ENCODE measurements at regions not wholly inside any gene's neighbourhood (a gene's known extent, or its start where the extent isn't known, plus 50 kb on each side); places are given as distances from the start of the nearest gene placed in this dataset.
"Not testable (repeated sequence)": the region's sequence is repeated elsewhere in the genome, so short reads cannot be mapped to it uniquely, and the experiment has no call there.

GRCh38 chr3:76527773-76528172 is 512.1 kb upstream of the ROBO2 start:
- ATAC-seq (ENCODE audit: low read depth) (no peak), DNase-seq (no peak)
- Histone ChIP-seq H3K9ac (ENCODE audit: low read length) (no peak overlapping the region), H3K36me3 (replicated peaks in 1 of 2; ENCODE audit: control extremely low read depth in 1 of 2, control insufficient read depth in 1 of 2, extremely low read depth in 1 of 2, insufficient read depth in 2 of 2, low read length in 1 of 2) (no peaks in the 10 kb centered on the region), H3K27me3 (replicated peaks in 1 of 4; ENCODE audit: control extremely low read depth in 1 of 4, control insufficient read depth in 3 of 4, insufficient read depth in 4 of 4, low read length in 3 of 4) (no peaks in the 10 kb centered on the region), H3K9me3 (ENCODE audit: control extremely low read depth in 1 of 3, control insufficient read depth in 2 of 3, insufficient read depth in 1 of 3, low read length in 2 of 3) (no peaks in the 10 kb centered on the region), H4K20me1 (ENCODE audit: control insufficient read depth, insufficient read depth, low read length, poor library complexity, severe bottlenecking) (no peaks in the 10 kb centered on the region), H2AFZ (ENCODE audit: insufficient read depth, low read depth, low read length, poor library complexity, severe bottlenecking) (no peak overlapping the region), H3K79me2 (ENCODE audit: control insufficient read depth, insufficient read depth, low read length) (no peaks in the 10 kb centered on the region), H3K27ac (ENCODE audit: low read length in 2 of 2) (no peak overlapping the region), H3K4me1 (ENCODE audit: control insufficient read depth in 2 of 2, insufficient read depth in 2 of 2, low read length in 2 of 2) (no peaks in the 10 kb centered on the region), H3K4me2 (replicated peaks; ENCODE audit: low read depth, low read length, poor library complexity, severe bottlenecking) (no peak overlapping the region), H3K4me3 (ENCODE audit: control extremely low read depth in 1 of 5, extremely low read depth in 1 of 5, insufficient read depth in 1 of 5, low read depth in 2 of 5, low read length in 4 of 5) (no peak overlapping the region)
- no peaks in the 10 kb centered on the region for H3K4me1 Mint-ChIP-seq
- ChIA-PET CTCF (no interaction called here), POLR2A (no interaction called here)
- TF ChIP-seq EZH2 (IDR thresholded peaks at IDR 0.05; ENCODE audit: borderline replicate concordance, insufficient read depth, low read depth, low read length, poor library complexity, severe bottlenecking) (no peak), CTCF (IDR thresholded peaks at IDR 0.05) (no peak)
- intact Hi-C loops (cut with micrococcal nuclease): no loop called here
- H3K27me3 Mint-ChIP-seq: no peaks in the 10 kb centered on the region
- no peak overlapping the region for H3K27ac Mint-ChIP-seq
- peaks cover 3% of the 10 kb centered on the region for H3K9me3 Mint-ChIP-seq (ENCODE audit: insufficient read depth)
- H3K4me3 Mint-ChIP-seq: no peak overlapping the region

GRCh38 chr3:76532158-76532822 is 507.6 kb upstream of the ROBO2 start:
- TF ChIP-seq EZH2 (IDR thresholded peaks at IDR 0.05; ENCODE audit: borderline replicate concordance, insufficient read depth, low read depth, low read length, poor library complexity, severe bottlenecking): no peak
- POLR2A ChIA-PET: no interaction called here
- Mint-ChIP-seq H3K4me3 (no peak overlapping the region), H3K27ac (no peak overlapping the region), H3K4me1 (no peaks in the 10 kb centered on the region), H3K27me3 (no peaks in the 10 kb centered on the region), H3K9me3 (ENCODE audit: insufficient read depth) (peaks cover 13% of the 10 kb centered on the region)
- no peaks in the 10 kb centered on the region for H3K4me1 ChIP-seq (ENCODE audit: control insufficient read depth in 2 of 2, insufficient read depth in 2 of 2, low read length in 2 of 2)
- H3K36me3 ChIP-seq (replicated peaks in 1 of 2; ENCODE audit: control extremely low read depth in 1 of 2, control insufficient read depth in 1 of 2, extremely low read depth in 1 of 2, insufficient read depth in 2 of 2, low read length in 1 of 2): no peaks in the 10 kb centered on the region
- H3K4me2 ChIP-seq (replicated peaks; ENCODE audit: low read depth, low read length, poor library complexity, severe bottlenecking): no peak overlapping the region
- WGBS (ENCODE audit: insufficient coverage): no CpG with 5 or more reads among the region's 2 CpGs
- no peaks in the 10 kb centered on the region for H3K27me3 ChIP-seq (replicated peaks in 1 of 4; ENCODE audit: control extremely low read depth in 1 of 4, control insufficient read depth in 3 of 4, insufficient read depth in 4 of 4, low read length in 3 of 4)
- no peaks in the 10 kb centered on the region for H4K20me1 ChIP-seq (ENCODE audit: control insufficient read depth, insufficient read depth, low read length, poor library complexity, severe bottlenecking)
- H3K9me3 ChIP-seq (ENCODE audit: control extremely low read depth in 1 of 3, control insufficient read depth in 2 of 3, insufficient read depth in 1 of 3, low read length in 2 of 3): peaks cover 0 to 4% (median 0%) of the 10 kb centered on the region in 3 donors
- intact Hi-C loops (cut with micrococcal nuclease): no loop called here
- H3K79me2 ChIP-seq (ENCODE audit: control insufficient read depth, insufficient read depth, low read length): no peaks in the 10 kb centered on the region
- no peak overlapping the region for H2AFZ ChIP-seq (ENCODE audit: insufficient read depth, low read depth, low read length, poor library complexity, severe bottlenecking)
- H3K27ac ChIP-seq (ENCODE audit: low read length in 2 of 2): no peak overlapping the region
- no peak overlapping the region for H3K9ac ChIP-seq (ENCODE audit: low read length)
- CTCF ChIA-PET: no interaction called here
- ATAC-seq (ENCODE audit: low read depth) (no peak), DNase-seq (no peak)
- H3K4me3 ChIP-seq (ENCODE audit: control extremely low read depth in 1 of 5, extremely low read depth in 1 of 5, insufficient read depth in 1 of 5, low read depth in 2 of 5, low read length in 4 of 5): no peak overlapping the region

GRCh38 chr3:76533710-76534109 is 506.2 kb upstream of the ROBO2 start:
- H3K27ac ChIP-seq (ENCODE audit: low read length in 2 of 2); intact Hi-C loops (cut with micrococcal nuclease); ATAC-seq (ENCODE audit: low read depth); H3K36me3 ChIP-seq (replicated peaks in 1 of 2; ENCODE audit: control extremely low read depth in 1 of 2, control insufficient read depth in 1 of 2, extremely low read depth in 1 of 2, insufficient read depth in 2 of 2, low read length in 1 of 2); H4K20me1 ChIP-seq (ENCODE audit: control insufficient read depth, insufficient read depth, low read length, poor library complexity, severe bottlenecking); DNase-seq; H3K27me3 Mint-ChIP-seq; H3K4me2 ChIP-seq (replicated peaks; ENCODE audit: low read depth, low read length, poor library complexity, severe bottlenecking); H3K9ac ChIP-seq (ENCODE audit: low read length); H3K4me3 Mint-ChIP-seq; H3K79me2 ChIP-seq (ENCODE audit: control insufficient read depth, insufficient read depth, low read length); H3K27me3 ChIP-seq (replicated peaks in 1 of 4; ENCODE audit: control extremely low read depth in 1 of 4, control insufficient read depth in 3 of 4, insufficient read depth in 4 of 4, low read length in 3 of 4); H3K9me3 ChIP-seq (ENCODE audit: control extremely low read depth in 1 of 3, control insufficient read depth in 2 of 3, insufficient read depth in 1 of 3, low read length in 2 of 3); CTCF ChIA-PET; H3K4me3 ChIP-seq (ENCODE audit: control extremely low read depth in 1 of 5, extremely low read depth in 1 of 5, insufficient read depth in 1 of 5, low read depth in 2 of 5, low read length in 4 of 5); H3K4me1 Mint-ChIP-seq; H2AFZ ChIP-seq (ENCODE audit: insufficient read depth, low read depth, low read length, poor library complexity, severe bottlenecking); H3K27ac Mint-ChIP-seq; H3K4me1 ChIP-seq (ENCODE audit: control insufficient read depth in 2 of 2, insufficient read depth in 2 of 2, low read length in 2 of 2); POLR2A ChIA-PET: not testable (repeated sequence)
- peaks cover 13% of the 10 kb centered on the region for H3K9me3 Mint-ChIP-seq (ENCODE audit: insufficient read depth)
- WGBS (ENCODE audit: insufficient coverage): 60% methylated on average over 4 of the region's 4 CpGs
